DMS153 treated with DMSO at 0.1 percent for 48 hours (cell line): ENCODE measurements at regions not wholly inside any gene's neighbourhood (a gene's known extent, or its start where the extent isn't known, plus 50 kb on each side); places are given as distances from the start of the nearest gene placed in this dataset.

Source experiments
- DNase-seq: peaks from one replicate; lab custom pipeline; 2025; ENCODE audit not compliant: unreplicated experiment; lab: John Stamatoyannopoulos, UW

GRCh38 chr9:22395687-22396141, 50.9 kb upstream of the DMRTA1 start:
- DNase-seq = no peak
